ENCODE measurements at regions not wholly inside any gene's neighbourhood (a gene's known extent, or its start where the extent isn't known, plus 50 kb on each side); places are given as distances from the start of the nearest gene placed in this dataset.

DNA sequence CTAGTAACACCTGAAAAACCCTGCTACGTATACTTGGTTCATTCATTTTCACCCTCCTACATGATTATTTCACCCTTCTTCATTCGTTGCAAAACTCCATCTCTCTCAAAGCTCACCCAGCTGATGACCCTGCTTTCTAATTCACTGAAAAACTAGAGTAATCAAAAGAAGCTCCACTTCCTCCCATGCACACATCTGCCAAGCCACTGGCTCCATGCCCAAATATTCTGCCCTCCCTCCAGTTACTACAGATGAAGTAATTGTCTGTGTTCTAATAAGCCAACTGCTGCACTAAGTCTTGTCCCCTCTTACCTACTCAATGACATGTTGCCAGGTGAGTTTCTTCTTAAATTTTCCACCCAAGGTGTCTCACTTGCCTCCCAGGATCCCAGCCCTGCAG lies 96.9 kb upstream of the CCDC71L start:
- TF ChIP-seq, protein P1, sequence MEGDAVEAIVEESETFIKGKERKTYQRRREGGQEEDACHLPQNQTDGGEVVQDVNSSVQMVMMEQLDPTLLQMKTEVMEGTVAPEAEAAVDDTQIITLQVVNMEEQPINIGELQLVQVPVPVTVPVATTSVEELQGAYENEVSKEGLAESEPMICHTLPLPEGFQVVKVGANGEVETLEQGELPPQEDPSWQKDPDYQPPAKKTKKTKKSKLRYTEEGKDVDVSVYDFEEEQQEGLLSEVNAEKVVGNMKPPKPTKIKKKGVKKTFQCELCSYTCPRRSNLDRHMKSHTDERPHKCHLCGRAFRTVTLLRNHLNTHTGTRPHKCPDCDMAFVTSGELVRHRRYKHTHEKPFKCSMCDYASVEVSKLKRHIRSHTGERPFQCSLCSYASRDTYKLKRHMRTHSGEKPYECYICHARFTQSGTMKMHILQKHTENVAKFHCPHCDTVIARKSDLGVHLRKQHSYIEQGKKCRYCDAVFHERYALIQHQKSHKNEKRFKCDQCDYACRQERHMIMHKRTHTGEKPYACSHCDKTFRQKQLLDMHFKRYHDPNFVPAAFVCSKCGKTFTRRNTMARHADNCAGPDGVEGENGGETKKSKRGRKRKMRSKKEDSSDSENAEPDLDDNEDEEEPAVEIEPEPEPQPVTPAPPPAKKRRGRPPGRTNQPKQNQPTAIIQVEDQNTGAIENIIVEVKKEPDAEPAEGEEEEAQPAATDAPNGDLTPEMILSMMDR (IDR thresholded peaks at IDR 0.05) = no peak
- no peak for TF ChIP-seq EZH2 (IDR thresholded peaks at IDR 0.05)
